ENCODE measurements at regions not wholly inside any gene's neighbourhood (a gene's known extent, or its start where the extent isn't known, plus 50 kb on each side); places are given as distances from the start of the nearest gene placed in this dataset.

- FAIRE-seq = no peak
Observed at GRCh38 chr5:13566871-13567339, 377.6 kb downstream of the DNAH5 start.

- no peak for FAIRE-seq
Observed at GRCh38 chr5:13558408-13558807, 386.1 kb downstream of the DNAH5 start.

- no peak for FAIRE-seq
Observed at GRCh38 chr5:13553896-13554295, 390.6 kb downstream of the DNAH5 start.

GRCh38 chr5:13552361-13552760 is 392.1 kb downstream of the DNAH5 start:
- FAIRE-seq = no peak

GRCh38 chr5:13551645-13552044 is 392.8 kb downstream of the DNAH5 start:
- no peak for FAIRE-seq

GRCh38 chr5:13540168-13540750 is 404.2 kb downstream of the DNAH5 start:
- no peak for FAIRE-seq

GRCh38 chr5:13536933-13537332 is 407.6 kb downstream of the DNAH5 start:
- no peak for FAIRE-seq

GRCh38 chr5:13533833-13534232 is 410.7 kb downstream of the DNAH5 start:
- FAIRE-seq = no peak

- no peak for FAIRE-seq
Observed at GRCh38 chr5:13529300-13529699, 415.2 kb downstream of the DNAH5 start.

GRCh38 chr5:13524936-13525335 is 419.6 kb downstream of the DNAH5 start:
- no peak for FAIRE-seq

GRCh38 chr5:13519131-13519530 is 425.4 kb downstream of the DNAH5 start:
- FAIRE-seq = no peak

- no peak for FAIRE-seq
Observed at GRCh38 chr5:13516195-13516594, 428.3 kb downstream of the DNAH5 start.

- no peak for FAIRE-seq
Observed at GRCh38 chr5:13511442-13511841, 433.0 kb downstream of the DNAH5 start.

GRCh38 chr5:13510616-13511015 is 433.9 kb downstream of the DNAH5 start:
- FAIRE-seq = no peak

- no peak for FAIRE-seq
Observed at GRCh38 chr5:13508559-13508958, 435.9 kb downstream of the DNAH5 start.

GRCh38 chr5:13505326-13505725 is 439.2 kb downstream of the DNAH5 start:
- no peak for FAIRE-seq

- FAIRE-seq = no peak
Observed at GRCh38 chr5:13503017-13503416, 441.5 kb downstream of the DNAH5 start.

- FAIRE-seq = no peak
Observed at GRCh38 chr5:13501176-13501575, 443.3 kb downstream of the DNAH5 start.

- FAIRE-seq = no peak
Observed at GRCh38 chr5:13498279-13498678, 446.2 kb downstream of the DNAH5 start.

- FAIRE-seq = no peak
Observed at GRCh38 chr5:13488254-13488931, 456.1 kb downstream of the DNAH5 start.

- no peak for FAIRE-seq
Observed at GRCh38 chr5:13480834-13481233, 463.7 kb downstream of the DNAH5 start.

GRCh38 chr5:13478831-13479465 is 465.5 kb downstream of the DNAH5 start:
- no peak for FAIRE-seq

GRCh38 chr5:13477118-13477737 is 467.3 kb downstream of the DNAH5 start:
- FAIRE-seq = no peak

- no peak for FAIRE-seq
Observed at GRCh38 chr5:13472842-13473241, 471.6 kb downstream of the DNAH5 start.
